ENCODE measurements at regions not wholly inside any gene's neighbourhood (a gene's known extent, or its start where the extent isn't known, plus 50 kb on each side); places are given as distances from the start of the nearest gene placed in this dataset.
"Not testable (repeated sequence)": the region's sequence is repeated elsewhere in the genome, so short reads cannot be mapped to it uniquely, and the experiment has no call there.

DNA sequence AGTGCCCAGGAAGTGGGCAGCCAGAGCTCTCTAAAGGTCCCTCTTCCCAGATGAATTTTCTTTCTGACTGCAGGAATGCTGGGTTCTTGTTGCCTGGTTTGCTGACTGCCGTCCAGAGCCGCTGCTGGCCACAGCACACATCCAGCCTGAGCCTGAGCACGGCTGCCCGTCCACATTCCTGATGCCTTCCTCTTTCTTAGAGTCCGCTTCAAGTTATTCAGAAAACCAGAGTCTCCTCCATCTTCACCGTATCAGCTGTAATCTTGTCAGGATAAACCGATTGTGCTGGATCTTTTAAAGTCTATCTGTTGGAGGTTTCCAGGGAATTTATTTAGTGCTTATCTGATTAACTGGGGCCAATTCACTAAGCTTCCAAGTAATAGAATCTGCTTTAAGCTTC is 84.8 kb upstream of the BCAR3 start:
- Mint-ChIP-seq H3K9me3 (peaks cover 0 to 1% (median 0%) of the 10 kb centered on the region in 6 donors), H3K4me1 (peaks cover 42 to 64% of the 10 kb centered on the region in 2 donors), H3K27me3 (ENCODE audit: low read depth in 3 of 3) (peaks cover 0 to 4% (median 2%) of the 10 kb centered on the region in 3 donors), H3K36me3 (peaks cover 0 to 10% (median 4%) of the 10 kb centered on the region in 3 donors), H3K4me3 (peak overlapping the region in 3 of 5 donors; percentile 15 to 61 (median 46)), H3K27ac (peak overlapping the region in 2 of 6 donors; percentile 67 to 78)
- DNase-seq: no peak

DNA sequence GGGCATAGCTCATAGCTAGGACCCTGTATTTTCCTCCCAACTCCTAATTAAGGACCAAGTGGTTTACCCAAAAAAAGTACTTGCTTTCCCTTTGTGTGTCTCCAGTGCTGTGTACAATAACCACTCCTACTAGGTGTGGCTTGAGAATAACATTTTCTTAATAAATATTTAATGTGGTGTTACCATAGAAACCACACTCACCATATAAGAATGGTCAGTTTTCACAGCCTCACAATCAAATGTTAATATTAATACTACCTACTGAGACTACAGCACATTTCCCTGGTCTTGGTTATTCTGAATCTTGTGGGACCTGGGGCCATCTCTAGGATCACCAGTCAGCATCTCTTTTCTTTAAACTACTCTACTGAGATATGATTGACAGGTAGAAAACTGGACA is 83.5 kb upstream of the BCAR3 start:
- peak overlapping the region in 1 of 6 donors; percentile 10 for H3K27ac Mint-ChIP-seq
- H3K4me1 Mint-ChIP-seq: peaks cover 53 to 77% of the 10 kb centered on the region in 2 donors
- H3K36me3 Mint-ChIP-seq: peaks cover 0 to 10% (median 4%) of the 10 kb centered on the region in 3 donors

GRCh38 chr1:93764366-93764750 is 82.7 kb upstream of the BCAR3 start:
- H3K36me3 Mint-ChIP-seq: peaks cover 0 to 10% (median 4%) of the 10 kb centered on the region in 3 donors
- peaks cover 61 to 85% of the 10 kb centered on the region in 2 donors for H3K4me1 Mint-ChIP-seq
- peak overlapping the region in 4 of 6 donors; percentile 51 to 90 (median 68) for H3K27ac Mint-ChIP-seq
- H3K9me3 Mint-ChIP-seq: peaks cover 0 to 1% (median 0%) of the 10 kb centered on the region in 6 donors
- H3K4me3 Mint-ChIP-seq: peak overlapping the region in 2 of 5 donors; percentile 18 to 46
- peak; percentile 33 to 50 (median 48) for DNase-seq
- peaks cover 0 to 6% (median 3%) of the 10 kb centered on the region in 3 donors for H3K27me3 Mint-ChIP-seq (ENCODE audit: low read depth in 3 of 3)

More for the DNA sequence above, 83.5 kb upstream of the BCAR3 start:
- no peak overlapping the region for H3K4me3 Mint-ChIP-seq
- no peak for DNase-seq
- H3K9me3 Mint-ChIP-seq: peaks cover 0 to 1% (median 0%) of the 10 kb centered on the region in 6 donors
- peaks cover 0 to 6% (median 2%) of the 10 kb centered on the region in 3 donors for H3K27me3 Mint-ChIP-seq (ENCODE audit: low read depth in 3 of 3)

DNA sequence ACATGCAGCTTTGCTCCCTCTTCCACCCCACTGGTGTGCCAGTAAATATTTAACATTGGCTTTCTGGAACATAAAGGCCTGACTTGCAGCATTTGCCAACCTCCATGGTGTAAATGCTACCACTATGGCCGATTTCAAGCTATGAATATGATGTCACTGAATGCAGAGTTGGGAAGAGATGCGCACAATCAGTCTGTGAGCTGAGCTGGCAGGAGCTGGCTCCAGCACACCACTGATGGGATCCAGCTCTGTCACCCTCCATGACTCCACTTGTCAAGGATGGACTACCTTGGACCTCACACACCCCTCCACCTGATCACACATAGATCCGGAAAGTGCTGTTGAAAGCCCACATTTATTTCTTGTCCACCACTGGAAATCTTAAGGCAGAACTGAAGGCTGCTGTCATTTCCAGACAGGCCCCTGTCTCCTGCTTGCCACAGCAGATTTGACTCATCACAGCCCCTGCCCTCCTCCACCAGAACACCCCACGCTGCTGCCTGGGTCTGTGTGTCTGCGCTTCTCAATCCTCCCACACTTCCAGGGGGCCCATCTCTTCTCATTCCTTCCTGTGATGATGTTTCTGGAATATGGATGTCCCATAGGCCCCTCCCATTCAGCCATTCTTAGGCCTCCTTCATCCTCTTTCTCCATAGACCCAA is 82.2 kb upstream of the BCAR3 start:
- H3K4me3 Mint-ChIP-seq: peak overlapping the region in 2 of 5 donors; percentile 18 to 46
- H3K4me1 Mint-ChIP-seq: peaks cover 66 to 90% of the 10 kb centered on the region in 2 donors
- H3K27me3 Mint-ChIP-seq (ENCODE audit: low read depth in 3 of 3): peaks cover 0 to 9% (median 6%) of the 10 kb centered on the region in 3 donors
- peaks cover 0 to 10% (median 4%) of the 10 kb centered on the region in 3 donors for H3K36me3 Mint-ChIP-seq
- H3K9me3 Mint-ChIP-seq: peaks cover 0 to 1% (median 0%) of the 10 kb centered on the region in 6 donors
- DNase-seq: no peak
- peak overlapping the region in 5 of 6 donors; percentile 51 to 90 (median 75) for H3K27ac Mint-ChIP-seq

- H3K27me3 Mint-ChIP-seq (ENCODE audit: low read depth in 3 of 3): peaks cover 0 to 6% (median 6%) of the 10 kb centered on the region in 3 donors
- H3K4me3 Mint-ChIP-seq: peak overlapping the region; percentile 57 to 79 (median 69)
- peaks cover 0 to 6% (median 4%) of the 10 kb centered on the region in 3 donors for H3K36me3 Mint-ChIP-seq
- DNase-seq: peak; percentile 86 to 87 (median 87)
- H3K9me3 Mint-ChIP-seq: peaks cover 0 to 1% (median 0%) of the 10 kb centered on the region in 6 donors
- H3K27ac Mint-ChIP-seq: peak overlapping the region; percentile 95 to 98 (median 95)
- peaks cover 51 to 70% of the 10 kb centered on the region in 2 donors for H3K4me1 Mint-ChIP-seq
Measured at GRCh38 chr1:93758842-93759515, 77.3 kb upstream of the BCAR3 start.

DNA sequence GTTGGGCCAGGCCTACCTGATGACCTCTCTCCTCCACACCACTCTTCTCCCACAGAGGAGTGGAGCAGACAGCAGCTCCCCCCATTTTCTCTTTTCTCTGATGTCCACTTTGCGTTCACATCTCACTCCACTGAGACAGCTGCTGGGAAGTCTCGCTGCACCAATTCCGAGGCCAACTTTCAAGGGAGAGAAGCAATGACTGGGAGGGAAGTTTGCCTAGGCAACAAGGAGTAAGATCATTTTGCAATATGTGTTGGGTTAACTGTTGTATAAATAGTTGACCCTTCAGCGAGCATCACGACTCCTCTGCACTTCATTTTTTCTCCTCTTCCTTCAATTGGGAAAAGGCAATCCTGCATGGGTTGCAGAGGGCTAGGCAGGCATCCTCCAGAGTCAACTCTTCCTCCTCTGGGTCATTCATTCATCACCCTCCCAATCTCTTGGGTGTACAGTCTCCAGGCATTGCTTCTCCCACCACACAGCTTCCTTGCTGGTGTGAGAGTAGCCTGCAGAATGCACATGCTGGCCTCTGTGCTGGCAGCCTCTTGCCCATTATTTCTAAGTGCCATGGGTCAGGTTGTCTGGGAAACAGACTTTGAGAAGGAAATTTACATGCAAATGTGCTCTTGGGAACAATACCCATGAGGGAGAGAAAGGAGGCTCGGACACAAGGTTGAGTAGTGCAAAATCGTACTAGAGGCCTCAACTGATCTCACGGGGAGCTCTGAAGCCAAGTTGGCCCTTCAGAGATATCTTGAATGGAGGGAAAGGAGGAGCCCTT is 75.8 kb upstream of the BCAR3 start:
- Mint-ChIP-seq H3K4me1 (peaks cover 60 to 72% of the 10 kb centered on the region in 2 donors), H3K36me3 (peaks cover 0 to 4% (median under 1%) of the 10 kb centered on the region in 3 donors), H3K4me3 (peak overlapping the region in 3 of 5 donors; percentile 7 to 23 (median 22)), H3K27me3 (ENCODE audit: low read depth in 3 of 3) (peaks cover 0 to 6% (median 6%) of the 10 kb centered on the region in 3 donors), H3K9me3 (no peaks in the 10 kb centered on the region), H3K27ac (peak overlapping the region; percentile 95 to 98 (median 95))
- no peak for DNase-seq

DNA sequence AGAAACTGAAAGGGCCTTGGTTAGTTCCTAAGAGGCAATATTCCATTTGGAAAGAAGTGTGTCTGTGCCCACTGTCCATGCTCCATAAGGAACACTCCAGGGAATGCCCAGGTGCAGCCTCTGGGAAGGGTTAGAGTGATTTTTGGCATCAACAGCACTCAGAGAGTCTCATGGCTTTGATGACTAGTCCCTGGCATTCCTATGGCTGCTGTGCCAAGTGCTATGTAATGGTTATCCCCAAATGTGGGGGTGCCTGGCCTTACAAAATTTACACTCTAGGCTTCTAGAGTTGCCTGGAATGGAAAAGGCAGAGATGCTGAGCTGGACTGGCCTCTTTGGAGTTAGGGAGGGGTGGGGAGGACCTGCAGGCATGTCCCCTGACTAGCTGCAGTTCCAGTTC is 75.0 kb upstream of the BCAR3 start:
- H3K27me3 Mint-ChIP-seq (ENCODE audit: low read depth in 3 of 3): peaks cover 0 to 9% (median 7%) of the 10 kb centered on the region in 3 donors
- H3K36me3 Mint-ChIP-seq: no peaks in the 10 kb centered on the region
- H3K27ac Mint-ChIP-seq: peak overlapping the region in 3 of 6 donors; percentile 30 to 69 (median 62)
- peaks cover 63 to 72% of the 10 kb centered on the region in 2 donors for H3K4me1 Mint-ChIP-seq
- DNase-seq: no peak
- H3K4me3 Mint-ChIP-seq: peak overlapping the region in 1 of 5 donors; percentile 27
- no peaks in the 10 kb centered on the region for H3K9me3 Mint-ChIP-seq

- H3K9me3 Mint-ChIP-seq, H3K4me3 Mint-ChIP-seq, H3K36me3 Mint-ChIP-seq, DNase-seq: not testable (repeated sequence)
- H3K27me3 Mint-ChIP-seq (ENCODE audit: low read depth in 3 of 3): peaks cover 2 to 16% (median 13%) of the 10 kb centered on the region in 3 donors
- peaks cover 66 to 72% of the 10 kb centered on the region in 2 donors for H3K4me1 Mint-ChIP-seq
- H3K27ac Mint-ChIP-seq: peak overlapping the region in 1 of 6 donors; percentile 37
Measured at GRCh38 chr1:93755251-93755715, 73.6 kb upstream of the BCAR3 start.

DNA sequence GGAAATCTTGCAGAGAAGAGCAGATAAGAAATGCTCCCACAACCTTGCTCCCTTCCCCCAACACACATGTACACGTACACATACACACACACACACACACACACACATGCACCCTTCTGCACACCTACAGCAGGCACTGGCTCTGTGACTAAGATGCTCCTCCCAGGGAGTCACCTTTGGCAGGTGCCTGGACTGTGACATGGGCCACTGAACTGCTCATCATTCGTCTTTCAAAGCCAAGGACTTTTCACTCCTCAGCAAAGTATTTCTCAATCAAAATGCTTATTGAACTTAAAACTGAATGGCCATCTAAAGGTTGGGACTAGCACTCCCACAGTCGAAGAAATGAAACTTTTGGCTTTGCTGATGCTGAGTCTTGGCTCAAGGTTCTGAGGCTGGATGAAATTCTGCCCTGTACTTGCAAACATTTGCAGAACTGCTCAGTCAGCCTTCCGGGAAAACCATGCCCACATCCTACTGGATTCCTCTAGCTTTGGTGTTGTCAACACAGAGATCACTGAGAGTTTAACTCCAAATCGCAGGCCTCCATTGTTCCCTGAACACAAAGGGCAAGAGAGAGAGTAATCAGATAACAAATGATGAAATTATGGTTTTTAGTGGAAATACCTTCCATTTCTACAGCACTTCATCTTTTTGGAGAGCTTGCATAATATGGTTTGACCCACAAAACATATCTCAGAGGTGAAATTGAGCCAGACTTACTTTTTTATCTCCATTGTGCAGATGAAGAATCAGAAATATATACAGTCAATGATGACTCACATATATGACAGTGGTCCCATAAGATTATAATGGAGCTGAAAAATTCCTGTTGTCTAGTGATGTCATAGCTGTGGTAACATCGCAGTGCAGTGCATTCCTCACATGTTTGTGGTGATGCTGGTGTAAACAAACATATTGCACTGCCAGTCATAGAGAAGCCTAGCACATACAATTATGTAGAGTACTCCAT is 72.4 kb upstream of the BCAR3 start:
- Mint-ChIP-seq H3K9me3 (no peaks in the 10 kb centered on the region), H3K36me3 (no peaks in the 10 kb centered on the region), H3K27ac (peak overlapping the region in 4 of 6 donors; percentile 29 to 92 (median 46)), H3K27me3 (ENCODE audit: low read depth in 3 of 3) (peaks cover 2 to 16% (median 9%) of the 10 kb centered on the region in 3 donors), H3K4me1 (peaks cover 61 to 69% of the 10 kb centered on the region in 2 donors), H3K4me3 (no peak overlapping the region)
- no peak for DNase-seq

- peak; percentile 69 to 70 (median 70) for DNase-seq
- Mint-ChIP-seq H3K9me3 (peaks cover 0 to 2% (median 0%) of the 10 kb centered on the region in 6 donors), H3K27ac (peak overlapping the region; percentile 92 to 97 (median 94)), H3K27me3 (ENCODE audit: low read depth in 3 of 3) (peaks cover 2 to 18% (median 13%) of the 10 kb centered on the region in 3 donors), H3K36me3 (peaks cover 4 to 8% (median 4%) of the 10 kb centered on the region in 3 donors), H3K4me3 (peak overlapping the region; percentile 70 to 78 (median 76)), H3K4me1 (peaks cover 44 to 49% of the 10 kb centered on the region in 2 donors)
Measured at GRCh38 chr1:93751377-93752250, 70.0 kb upstream of the BCAR3 start.

GRCh38 chr1:93750955-93751354 is 69.3 kb upstream of the BCAR3 start:
- Mint-ChIP-seq H3K27me3 (ENCODE audit: low read depth in 3 of 3) (peaks cover 2 to 18% (median 13%) of the 10 kb centered on the region in 3 donors), H3K9me3 (peaks cover 0 to 2% (median 0%) of the 10 kb centered on the region in 6 donors), H3K4me1 (peaks cover 44 to 50% of the 10 kb centered on the region in 2 donors), H3K36me3 (peaks cover 4 to 11% (median 4%) of the 10 kb centered on the region in 3 donors), H3K27ac (peak overlapping the region; percentile 92 to 97 (median 94)), H3K4me3 (peak overlapping the region; percentile 70 to 78 (median 76))
- DNase-seq: peak; percentile 67 to 69 (median 67)

Data from immature natural killer cell (primary cell).